A673 (cell line): ENCODE measurements at regions not wholly inside any gene's neighbourhood (a gene's known extent, or its start where the extent isn't known, plus 50 kb on each side); places are given as distances from the start of the nearest gene placed in this dataset.

Experiments
- EZH2 ChIP-seq: fragments of 200-600 bp; sonication (generic); IDR thresholded peaks from 2 replicates; pipeline ENCODE4 v1.6.1; 2017; ENCODE audit warnings: borderline replicate concordance, low read depth, mild to moderate bottlenecking, mixed read lengths, antibody characterized with exemption, low read length; ENCODE audit not compliant: poor library complexity, severe bottlenecking
- TF ChIP-seq, protein P1 (sequence below): fragments of 300-800, 200-600 bp; sonication (generic); conservative IDR thresholded peaks from 2 replicates; pipeline ENCODE4 v1.5.1; 2017; ENCODE audit warnings: low read depth, mild to moderate bottlenecking, antibody characterized with exemption, low read length, moderate library complexity, mixed read lengths

DNA sequence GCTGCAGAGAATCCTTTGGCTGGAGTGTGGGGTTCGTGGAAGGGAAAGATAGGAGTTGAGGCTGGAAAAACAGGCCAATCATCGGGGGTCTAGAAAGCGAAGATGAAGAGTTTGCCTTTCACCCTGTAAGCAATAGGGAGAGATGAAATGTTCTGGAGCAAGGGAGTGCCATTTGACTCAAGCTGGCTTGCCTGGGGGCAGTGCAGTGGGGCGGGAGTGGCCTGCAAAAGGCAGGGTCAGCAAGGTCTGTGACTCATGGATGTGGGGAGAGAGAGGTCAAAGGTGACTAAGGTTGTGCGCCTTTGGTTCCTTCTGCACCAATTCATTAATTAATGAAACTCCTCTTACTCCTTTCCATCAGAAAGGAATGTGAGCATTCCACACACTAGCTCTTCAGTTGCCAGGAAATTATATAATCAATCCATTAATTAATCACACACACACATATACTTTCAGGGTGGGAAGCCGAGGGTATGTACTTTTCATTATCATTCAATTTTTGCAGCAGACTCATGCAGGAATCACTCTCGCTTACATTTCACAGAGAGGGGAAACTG, 227.6 kb downstream of the MYCN start:
- TF ChIP-seq, protein P1, sequence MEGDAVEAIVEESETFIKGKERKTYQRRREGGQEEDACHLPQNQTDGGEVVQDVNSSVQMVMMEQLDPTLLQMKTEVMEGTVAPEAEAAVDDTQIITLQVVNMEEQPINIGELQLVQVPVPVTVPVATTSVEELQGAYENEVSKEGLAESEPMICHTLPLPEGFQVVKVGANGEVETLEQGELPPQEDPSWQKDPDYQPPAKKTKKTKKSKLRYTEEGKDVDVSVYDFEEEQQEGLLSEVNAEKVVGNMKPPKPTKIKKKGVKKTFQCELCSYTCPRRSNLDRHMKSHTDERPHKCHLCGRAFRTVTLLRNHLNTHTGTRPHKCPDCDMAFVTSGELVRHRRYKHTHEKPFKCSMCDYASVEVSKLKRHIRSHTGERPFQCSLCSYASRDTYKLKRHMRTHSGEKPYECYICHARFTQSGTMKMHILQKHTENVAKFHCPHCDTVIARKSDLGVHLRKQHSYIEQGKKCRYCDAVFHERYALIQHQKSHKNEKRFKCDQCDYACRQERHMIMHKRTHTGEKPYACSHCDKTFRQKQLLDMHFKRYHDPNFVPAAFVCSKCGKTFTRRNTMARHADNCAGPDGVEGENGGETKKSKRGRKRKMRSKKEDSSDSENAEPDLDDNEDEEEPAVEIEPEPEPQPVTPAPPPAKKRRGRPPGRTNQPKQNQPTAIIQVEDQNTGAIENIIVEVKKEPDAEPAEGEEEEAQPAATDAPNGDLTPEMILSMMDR: no peak
- no peak for TF ChIP-seq EZH2
